CD4-positive, alpha-beta T cell treated with Interleukin-4 for 1 hour (primary cell): ENCODE measurements at regions not wholly inside any gene's neighbourhood (a gene's known extent, or its start where the extent isn't known, plus 50 kb on each side); places are given as distances from the start of the nearest gene placed in this dataset.

Source experiments
- DNase-seq, 2 donors: peaks; one replicate each; pipeline ENCODE4 v3.0.0-alpha.2; 2020 to 2022

- no peak for DNase-seq
Measured at GRCh38 chr10:8233832-8234259, 179.4 kb downstream of the GATA3 start.

GRCh38 chr10:8235253-8236027 is 181.0 kb downstream of the GATA3 start:
- DNase-seq = no peak

GRCh38 chr10:8238986-8239385 is 184.5 kb downstream of the GATA3 start:
- DNase-seq = peak in 1 of 2 donors; percentile 35

GRCh38 chr10:8240861-8241260 is 186.4 kb downstream of the GATA3 start:
- DNase-seq = no peak

- DNase-seq = no peak
Measured at GRCh38 chr10:8242295-8242872, 187.9 kb downstream of the GATA3 start.

- DNase-seq = peak in 1 of 2 donors; percentile 66
Measured at GRCh38 chr10:8245131-8245813, 190.8 kb downstream of the GATA3 start.

- no peak for DNase-seq
Measured at GRCh38 chr10:8245814-8246142, 191.3 kb downstream of the GATA3 start.

- no peak for DNase-seq
Measured at GRCh38 chr10:8246548-8246947, 192.1 kb downstream of the GATA3 start.

- DNase-seq = no peak
Measured at GRCh38 chr10:8247191-8247590, 192.7 kb downstream of the GATA3 start.

GRCh38 chr10:8248868-8249267 is 194.4 kb downstream of the GATA3 start:
- no peak for DNase-seq

- no peak for DNase-seq
Measured at GRCh38 chr10:8254350-8254749, 199.9 kb downstream of the GATA3 start.

- no peak for DNase-seq
Measured at GRCh38 chr10:8255301-8255700, 200.8 kb downstream of the GATA3 start.

GRCh38 chr10:8260645-8261044 is 206.2 kb downstream of the GATA3 start:
- DNase-seq = no peak

- DNase-seq = no peak
Measured at GRCh38 chr10:8262317-8262716, 207.8 kb downstream of the GATA3 start.

- no peak for DNase-seq
Measured at GRCh38 chr10:8269976-8270375, 215.5 kb downstream of the GATA3 start.

GRCh38 chr10:8272794-8273425 is 218.4 kb downstream of the GATA3 start:
- DNase-seq = no peak

GRCh38 chr10:8273749-8274148 is 219.3 kb downstream of the GATA3 start:
- no peak for DNase-seq

- no peak for DNase-seq
Measured at GRCh38 chr10:8275911-8276310, 221.4 kb downstream of the GATA3 start.

GRCh38 chr10:8278099-8278498 is 223.6 kb downstream of the GATA3 start:
- DNase-seq = no peak

- DNase-seq = no peak
Measured at GRCh38 chr10:8279598-8279997, 225.1 kb downstream of the GATA3 start.

GRCh38 chr10:8280946-8281345 is 226.5 kb downstream of the GATA3 start:
- DNase-seq = no peak

- DNase-seq = no peak
Measured at GRCh38 chr10:8282340-8282739, 227.9 kb downstream of the GATA3 start.

GRCh38 chr10:8283166-8283905 is 228.8 kb downstream of the GATA3 start:
- no peak for DNase-seq
